IPS-18a (cell line): ENCODE measurements at regions not wholly inside any gene's neighbourhood (a gene's known extent, or its start where the extent isn't known, plus 50 kb on each side); places are given as distances from the start of the nearest gene placed in this dataset.

Experiments
- H3K27ac ChIP-seq: one replicate; pipeline ENCODE4 v1.5.1; 2013; ENCODE audit warnings: low read length
- H3K27me3 ChIP-seq: one replicate; pipeline ENCODE4 v1.6.1; 2013; ENCODE audit warnings: mild to moderate bottlenecking, low read length; ENCODE audit not compliant: control insufficient read depth, insufficient read depth
- H3K36me3 ChIP-seq: one replicate; pipeline ENCODE4 v1.6.1; 2013; ENCODE audit warnings: low read depth, low read length; ENCODE audit not compliant: control insufficient read depth
- H3K4me1 ChIP-seq: one replicate; pipeline ENCODE4 v1.6.1; 2013; ENCODE audit warnings: low read depth, low read length; ENCODE audit not compliant: control insufficient read depth
- H3K4me3 ChIP-seq: one replicate; pipeline ENCODE4 v1.5.1; 2013; ENCODE audit warnings: low read length
- H3K9ac ChIP-seq: one replicate; pipeline ENCODE4 v1.6.1; 2013; ENCODE audit warnings: mild to moderate bottlenecking, low read length, moderate library complexity
- H3K9me3 ChIP-seq: one replicate; pipeline ENCODE4 v1.6.1; 2013; ENCODE audit warnings: low read depth, low read length; ENCODE audit not compliant: control insufficient read depth

GRCh38 chr16:51341204-51341603, 190.1 kb upstream of the SALL1 start:
- no peak overlapping the region for H3K27ac ChIP-seq
- H3K27me3 ChIP-seq: no peaks in the 10 kb centered on the region
- no peaks in the 10 kb centered on the region for H3K36me3 ChIP-seq
- H3K4me3 ChIP-seq: no peak overlapping the region
- no peak overlapping the region for H3K9ac ChIP-seq
- no peaks in the 10 kb centered on the region for H3K9me3 ChIP-seq
- peaks cover 5% of the 10 kb centered on the region for H3K4me1 ChIP-seq

DNA sequence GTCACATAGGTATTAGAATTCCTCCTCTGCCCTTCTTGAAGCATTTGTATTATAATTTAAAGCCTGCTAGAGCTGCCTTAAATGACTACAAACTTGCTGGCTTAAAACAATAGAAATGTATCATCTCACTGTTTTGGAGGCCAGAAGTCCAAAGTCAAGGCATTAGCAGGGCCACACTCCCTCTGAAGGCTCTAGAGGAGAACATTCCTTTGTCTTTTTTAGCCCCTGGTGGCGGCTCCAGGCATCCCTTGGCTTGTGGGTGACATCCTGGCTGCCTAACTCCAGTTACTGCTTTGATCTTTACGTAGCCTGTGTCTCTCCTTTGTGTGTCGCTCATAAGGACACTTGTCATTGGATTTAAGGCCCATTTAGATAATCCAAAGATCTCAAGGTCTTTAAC, 186.6 kb upstream of the SALL1 start:
- Histone ChIP-seq H3K27ac (no peak overlapping the region), H3K27me3 (no peaks in the 10 kb centered on the region), H3K9me3 (no peaks in the 10 kb centered on the region), H3K4me3 (no peak overlapping the region), H3K4me1 (peaks cover 5% of the 10 kb centered on the region), H3K9ac (no peak overlapping the region), H3K36me3 (no peaks in the 10 kb centered on the region)

DNA sequence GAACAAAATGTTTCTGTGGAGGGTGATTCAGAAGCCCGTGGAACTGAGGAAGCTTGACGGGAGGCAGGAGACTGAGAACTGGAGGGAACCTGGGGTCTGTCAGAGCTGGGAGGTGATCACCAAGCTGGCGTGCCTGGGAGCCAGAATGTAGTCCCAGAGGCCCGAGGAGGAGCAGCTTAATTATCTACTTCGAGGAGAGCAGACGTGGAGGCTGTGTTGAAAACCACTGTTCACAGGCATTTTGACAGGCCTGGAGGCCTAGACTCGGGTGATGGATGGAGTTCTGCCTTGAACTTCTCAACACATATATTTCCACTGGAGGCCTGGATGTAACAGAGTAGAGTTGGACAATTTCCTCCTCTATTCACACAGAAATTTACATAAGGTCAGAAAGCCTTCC, 177.7 kb upstream of the SALL1 start:
- H3K36me3 ChIP-seq: no peaks in the 10 kb centered on the region
- H3K4me1 ChIP-seq: no peaks in the 10 kb centered on the region
- H3K27ac ChIP-seq: no peak overlapping the region
- no peaks in the 10 kb centered on the region for H3K9me3 ChIP-seq
- no peak overlapping the region for H3K9ac ChIP-seq
- no peaks in the 10 kb centered on the region for H3K27me3 ChIP-seq
- H3K4me3 ChIP-seq: no peak overlapping the region

DNA sequence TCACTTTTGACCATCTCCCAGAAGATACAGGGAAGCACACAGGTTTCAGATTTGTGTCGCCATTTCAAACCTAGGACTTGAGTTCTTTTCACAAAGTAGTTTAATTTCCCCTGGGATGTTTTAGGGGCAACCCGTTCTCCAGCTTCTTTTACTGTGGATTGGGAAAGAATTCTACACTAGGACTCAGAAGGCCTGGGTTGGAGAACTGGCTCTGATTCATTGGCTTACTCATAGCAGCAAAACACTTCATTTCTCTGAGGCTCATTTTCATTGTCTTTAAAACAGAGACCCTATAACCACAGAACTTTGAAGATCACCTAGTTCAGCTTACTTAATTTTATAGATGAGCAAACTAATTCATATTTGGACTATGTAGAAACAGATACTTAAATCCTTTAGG, 175.9 kb upstream of the SALL1 start:
- no peak overlapping the region for H3K4me3 ChIP-seq
- no peak overlapping the region for H3K27ac ChIP-seq
- no peaks in the 10 kb centered on the region for H3K36me3 ChIP-seq
- H3K9ac ChIP-seq: no peak overlapping the region
- no peaks in the 10 kb centered on the region for H3K9me3 ChIP-seq
- no peaks in the 10 kb centered on the region for H3K4me1 ChIP-seq
- H3K27me3 ChIP-seq: no peaks in the 10 kb centered on the region

- H3K9me3 ChIP-seq: no peaks in the 10 kb centered on the region
- H3K4me3 ChIP-seq: no peak overlapping the region
- no peak overlapping the region for H3K9ac ChIP-seq
- no peak overlapping the region for H3K27ac ChIP-seq
- H3K4me1 ChIP-seq: no peaks in the 10 kb centered on the region
- no peaks in the 10 kb centered on the region for H3K27me3 ChIP-seq
- H3K36me3 ChIP-seq: no peaks in the 10 kb centered on the region
Observed at GRCh38 chr16:51326131-51326856, 175.2 kb upstream of the SALL1 start.

DNA sequence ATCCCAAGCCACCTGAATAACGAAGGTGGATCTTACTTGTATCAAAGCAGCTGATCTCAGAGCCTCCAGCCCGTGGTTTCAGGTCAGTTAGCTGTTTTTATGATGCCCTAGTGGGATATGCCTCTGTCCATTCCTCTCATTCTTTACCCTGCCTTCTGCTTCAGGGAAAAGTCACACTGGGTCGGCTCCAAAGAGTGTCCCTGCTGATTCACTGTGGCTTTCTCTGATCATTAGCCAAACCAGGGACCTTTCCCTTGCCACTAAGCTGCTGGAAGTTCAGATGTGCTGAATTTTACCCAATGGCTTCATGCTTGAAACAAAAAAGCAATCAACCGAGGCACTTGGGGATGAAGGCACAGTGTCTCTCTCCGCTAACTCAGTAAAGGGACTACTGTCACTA, 170.2 kb upstream of the SALL1 start:
- no peak overlapping the region for H3K27ac ChIP-seq
- no peaks in the 10 kb centered on the region for H3K36me3 ChIP-seq
- H3K9ac ChIP-seq: no peak overlapping the region
- H3K27me3 ChIP-seq: no peaks in the 10 kb centered on the region
- H3K9me3 ChIP-seq: no peaks in the 10 kb centered on the region
- no peak overlapping the region for H3K4me3 ChIP-seq
- H3K4me1 ChIP-seq: no peaks in the 10 kb centered on the region

GRCh38 chr16:51317575-51317974, 166.5 kb upstream of the SALL1 start:
- no peaks in the 10 kb centered on the region for H3K36me3 ChIP-seq
- no peaks in the 10 kb centered on the region for H3K4me1 ChIP-seq
- H3K9me3 ChIP-seq: no peaks in the 10 kb centered on the region
- no peak overlapping the region for H3K9ac ChIP-seq
- H3K4me3 ChIP-seq: no peak overlapping the region
- no peaks in the 10 kb centered on the region for H3K27me3 ChIP-seq
- no peak overlapping the region for H3K27ac ChIP-seq

GRCh38 chr16:51313198-51313597, 162.1 kb upstream of the SALL1 start:
- Histone ChIP-seq H3K9ac (no peak overlapping the region), H3K27ac (no peak overlapping the region), H3K4me3 (no peak overlapping the region), H3K27me3 (no peaks in the 10 kb centered on the region), H3K36me3 (no peaks in the 10 kb centered on the region), H3K4me1 (no peaks in the 10 kb centered on the region), H3K9me3 (no peaks in the 10 kb centered on the region)

DNA sequence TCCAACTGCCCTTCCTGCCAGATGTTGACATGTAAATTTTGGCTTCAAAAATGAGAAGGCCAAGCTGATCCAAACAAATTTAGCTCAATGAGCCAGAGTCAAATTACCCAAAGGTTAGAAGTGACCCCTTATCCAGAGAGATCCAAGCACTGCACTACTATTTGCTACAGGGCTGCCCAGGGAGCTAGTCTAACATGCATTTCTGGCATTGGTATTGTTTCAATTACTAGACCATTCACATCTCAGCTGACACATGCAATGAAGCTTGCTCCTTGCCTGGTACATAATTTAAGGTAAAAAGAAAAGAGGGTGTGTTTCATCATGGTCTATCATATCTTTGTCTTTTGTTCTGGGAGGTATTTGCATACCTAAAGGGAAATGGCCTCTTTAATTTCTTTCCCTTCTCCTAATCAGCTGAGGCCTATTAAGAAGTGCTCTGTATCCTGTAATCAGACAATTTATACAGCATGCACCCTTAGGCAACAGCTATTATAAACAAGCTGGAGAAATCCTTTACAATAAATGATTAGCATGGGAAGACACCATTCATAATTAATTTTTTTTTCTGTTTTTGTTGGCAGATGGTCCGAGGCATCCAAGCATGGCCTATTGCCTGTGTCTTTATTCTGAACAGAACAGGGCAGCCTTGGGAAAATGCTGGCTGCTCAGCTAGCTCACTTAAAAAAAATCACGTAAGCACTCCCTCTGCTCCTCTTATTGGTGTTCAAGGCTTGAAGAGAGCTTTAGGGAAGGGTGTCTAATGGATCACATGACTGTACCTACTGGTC, 161.5 kb upstream of the SALL1 start:
- H3K27me3 ChIP-seq: no peaks in the 10 kb centered on the region
- H3K9ac ChIP-seq: no peak overlapping the region
- H3K4me1 ChIP-seq: peaks cover under 1% of the 10 kb centered on the region
- no peak overlapping the region for H3K27ac ChIP-seq
- H3K36me3 ChIP-seq: no peaks in the 10 kb centered on the region
- no peaks in the 10 kb centered on the region for H3K9me3 ChIP-seq
- H3K4me3 ChIP-seq: no peak overlapping the region

DNA sequence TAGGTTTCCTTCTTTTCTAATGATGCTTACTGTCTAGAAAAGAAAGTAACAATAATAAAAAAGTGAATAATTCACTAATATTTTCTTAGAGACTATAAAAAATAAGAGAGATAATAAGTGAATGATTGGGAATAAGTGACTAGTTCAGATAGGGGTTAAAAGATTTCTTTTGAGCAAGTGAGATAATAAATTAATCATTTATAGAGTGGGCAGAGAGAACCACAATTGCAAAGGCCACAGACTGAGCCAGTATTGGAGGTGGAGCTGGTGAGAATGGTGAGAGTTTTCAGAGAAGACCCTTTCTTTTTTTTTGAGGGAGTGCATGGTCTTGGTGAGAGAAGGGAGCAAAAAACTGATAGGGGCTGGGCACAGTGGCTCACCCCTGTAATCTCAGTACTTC, 159.1 kb upstream of the SALL1 start:
- Histone ChIP-seq H3K27ac (no peak overlapping the region), H3K36me3 (no peaks in the 10 kb centered on the region), H3K4me1 (peaks cover 9% of the 10 kb centered on the region), H3K27me3 (no peaks in the 10 kb centered on the region), H3K9me3 (no peaks in the 10 kb centered on the region), H3K9ac (no peak overlapping the region), H3K4me3 (no peak overlapping the region)

DNA sequence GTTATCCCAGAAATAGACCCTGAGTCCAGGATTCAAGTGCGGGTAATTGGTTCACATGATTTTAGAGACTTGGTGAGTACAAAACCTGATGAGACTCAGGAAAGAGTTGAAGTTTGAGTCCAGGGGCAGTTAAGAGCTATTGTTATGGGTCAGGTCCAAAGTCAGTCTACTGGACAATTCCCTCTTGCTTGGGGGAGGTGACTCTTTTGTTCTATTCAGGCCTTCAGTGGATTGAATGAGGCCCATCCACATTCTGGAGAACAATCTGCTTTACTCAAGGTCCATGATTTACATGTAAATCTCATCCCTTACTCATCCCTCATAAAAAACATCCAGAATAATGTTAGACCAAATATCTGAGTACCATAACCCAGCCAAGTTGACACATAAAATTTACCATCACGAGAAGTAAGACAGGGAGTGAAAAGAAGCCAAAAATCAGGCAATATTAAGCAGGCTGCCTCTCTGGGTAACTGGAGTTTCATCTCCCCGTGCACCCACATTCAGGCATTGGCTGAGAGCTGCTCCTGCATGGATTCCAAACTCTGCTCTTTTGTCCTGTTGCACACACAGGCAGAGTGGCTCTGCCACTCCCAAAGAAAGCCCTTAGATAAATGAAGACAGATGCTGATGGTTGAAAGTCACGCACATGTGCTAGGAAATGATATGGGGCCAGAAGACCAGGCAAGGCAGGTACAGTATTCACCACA, 156.0 kb upstream of the SALL1 start:
- Histone ChIP-seq H3K9ac (no peak overlapping the region), H3K36me3 (no peaks in the 10 kb centered on the region), H3K27ac (no peak overlapping the region), H3K9me3 (no peaks in the 10 kb centered on the region), H3K4me3 (no peak overlapping the region), H3K4me1 (peaks cover 9% of the 10 kb centered on the region), H3K27me3 (no peaks in the 10 kb centered on the region)
